ENCODE measurements at regions not wholly inside any gene's neighbourhood (a gene's known extent, or its start where the extent isn't known, plus 50 kb on each side); places are given as distances from the start of the nearest gene placed in this dataset.
"Not testable (repeated sequence)": the region's sequence is repeated elsewhere in the genome, so short reads cannot be mapped to it uniquely, and the experiment has no call there.

- no peak for TF ChIP-seq CTCF (IDR thresholded peaks at IDR 0.05; ENCODE audit: low read depth, low read length)
- no peak for DNase-seq
- Histone ChIP-seq H3K36me3 (no peaks in the 10 kb centered on the region), H3K27ac (no peak overlapping the region), H3K9me3 (ENCODE audit: severe bottlenecking) (peaks cover 15% of the 10 kb centered on the region), H3K27me3 (ENCODE audit: insufficient read depth, low read depth, severe bottlenecking) (no peaks in the 10 kb centered on the region), H3K4me3 (ENCODE audit: low read depth, low read length) (no peak overlapping the region)
These were observed 174.5 kb upstream of the NDUFV2 start for GRCh38 chr18:8928044-8928443.

- TF ChIP-seq CTCF (IDR thresholded peaks at IDR 0.05; ENCODE audit: low read depth, low read length), result no peak
- Histone ChIP-seq H3K27ac (no peak overlapping the region), H3K27me3 (ENCODE audit: insufficient read depth, low read depth, severe bottlenecking) (no peaks in the 10 kb centered on the region), H3K36me3 (no peaks in the 10 kb centered on the region), H3K9me3 (ENCODE audit: severe bottlenecking) (peaks cover 15% of the 10 kb centered on the region), H3K4me3 (ENCODE audit: low read depth, low read length) (no peak overlapping the region)
- DNase-seq, result no peak
These were observed 173.4 kb upstream of the NDUFV2 start for GRCh38 chr18:8928847-8929780.

- H3K9me3 ChIP-seq (ENCODE audit: severe bottlenecking), result peaks cover 15% of the 10 kb centered on the region
These were observed 171.4 kb upstream of the NDUFV2 start for GRCh38 chr18:8930990-8931616.

GRCh38 chr18:8932866-8933265 lies 169.6 kb upstream of the NDUFV2 start:
- no peak overlapping the region for H3K27ac ChIP-seq
- no peaks in the 10 kb centered on the region for H3K36me3 ChIP-seq
- no peaks in the 10 kb centered on the region for H3K27me3 ChIP-seq (ENCODE audit: insufficient read depth, low read depth, severe bottlenecking)
- TF ChIP-seq CTCF (IDR thresholded peaks at IDR 0.05; ENCODE audit: low read depth, low read length), result no peak
- H3K4me3 ChIP-seq (ENCODE audit: low read depth, low read length), result no peak overlapping the region
- DNase-seq, result no peak
- H3K9me3 ChIP-seq (ENCODE audit: severe bottlenecking), result peaks cover 11% of the 10 kb centered on the region

More at GRCh38 chr18:8930990-8931616, 171.4 kb upstream of the NDUFV2 start:
- DNase-seq, result no peak
- H3K27ac ChIP-seq, result no peak overlapping the region
- H3K27me3 ChIP-seq (ENCODE audit: insufficient read depth, low read depth, severe bottlenecking), result no peaks in the 10 kb centered on the region
- H3K4me3 ChIP-seq (ENCODE audit: low read depth, low read length), result no peak overlapping the region
- TF ChIP-seq CTCF (IDR thresholded peaks at IDR 0.05; ENCODE audit: low read depth, low read length), result no peak
- no peaks in the 10 kb centered on the region for H3K36me3 ChIP-seq

- Histone ChIP-seq H3K9me3 (ENCODE audit: severe bottlenecking) (peaks cover 8% of the 10 kb centered on the region), H3K4me3 (ENCODE audit: low read depth, low read length) (no peak overlapping the region), H3K27ac (no peak overlapping the region), H3K36me3 (no peaks in the 10 kb centered on the region), H3K27me3 (ENCODE audit: insufficient read depth, low read depth, severe bottlenecking) (no peaks in the 10 kb centered on the region)
- no peak for DNase-seq
- no peak for TF ChIP-seq CTCF (IDR thresholded peaks at IDR 0.05; ENCODE audit: low read depth, low read length)
These were observed 168.7 kb upstream of the NDUFV2 start for GRCh38 chr18:8933714-8934284.

- H3K4me3 ChIP-seq (ENCODE audit: low read depth, low read length); DNase-seq; H3K36me3 ChIP-seq; H3K27ac ChIP-seq; H3K27me3 ChIP-seq (ENCODE audit: insufficient read depth, low read depth, severe bottlenecking); H3K9me3 ChIP-seq (ENCODE audit: severe bottlenecking): not testable (repeated sequence)
These were observed 167.2 kb upstream of the NDUFV2 start for GRCh38 chr18:8935346-8935745.
